GM12873 (cell line): ENCODE measurements at regions not wholly inside any gene's neighbourhood (a gene's known extent, or its start where the extent isn't known, plus 50 kb on each side); places are given as distances from the start of the nearest gene placed in this dataset.

Experiments
- CTCF ChIP-seq: IDR thresholded peaks from 2 replicates; pipeline ENCODE4 v1.5.1; 2012; ENCODE audit warnings: low read depth, mild to moderate bottlenecking, moderate library complexity, low read length, control low read depth; ENCODE audit not compliant: insufficient read depth; ENCODE audit errors: missing control alignments

- TF ChIP-seq CTCF: no peak
These were observed 63.5 kb upstream of the NRIP1 start for GRCh38 chr21:15128267-15128666.

- TF ChIP-seq CTCF: no peak
These were observed 65.5 kb upstream of the NRIP1 start for GRCh38 chr21:15130326-15130725.

- TF ChIP-seq CTCF: no peak
These were observed 66.0 kb upstream of the NRIP1 start for GRCh38 chr21:15130751-15131150.

- no peak for TF ChIP-seq CTCF
These were observed 68.0 kb upstream of the NRIP1 start for GRCh38 chr21:15132781-15133180.

GRCh38 chr21:15134701-15135470 lies 70.1 kb upstream of the NRIP1 start:
- no peak for TF ChIP-seq CTCF

GRCh38 chr21:15135867-15136629 lies 71.2 kb upstream of the NRIP1 start:
- no peak for TF ChIP-seq CTCF

- no peak for TF ChIP-seq CTCF
These were observed 73.7 kb upstream of the NRIP1 start for GRCh38 chr21:15138490-15138889.
